Neural cell (in vitro differentiated cells): ENCODE measurements at regions not wholly inside any gene's neighbourhood (a gene's known extent, or its start where the extent isn't known, plus 50 kb on each side); places are given as distances from the start of the nearest gene placed in this dataset.

Experiments used
- H2AFZ ChIP-seq: fragments of 200-600, 300-800 bp; sonication (generic), shearing (Covaris generic); 2 replicates; pipeline ENCODE4 v1.6.0; 2014; ENCODE audit warnings: low read depth, mild to moderate bottlenecking, antibody characterized with exemption, low read length, moderate library complexity
- H3F3A ChIP-seq: fragments of 200-600 bp; shearing (Covaris generic); 2 replicates; pipeline ENCODE4 v1.6.1; 2016; ENCODE audit warnings: mild to moderate bottlenecking, moderate library complexity, mixed read lengths, antibody characterized with exemption, low read length; ENCODE audit not compliant: insufficient read depth, poor library complexity, severe bottlenecking
- H3K27ac ChIP-seq: fragments of 200-600, 300-800 bp; sonication (generic), shearing (Covaris generic); 2 replicates; pipeline ENCODE4 v1.5.1; 2014; ENCODE audit warnings: mild to moderate bottlenecking, low read length, moderate library complexity
- H3K27me3 ChIP-seq: fragments of 300-800, 200-600 bp; sonication (generic), shearing (Covaris generic); 2 replicates; pipeline ENCODE4 v1.6.0; 2014; ENCODE audit warnings: mild to moderate bottlenecking, low read depth, low read length, moderate library complexity; ENCODE audit not compliant: insufficient read depth
- H3K36me3 ChIP-seq: fragments of 300-800, 200-600 bp; sonication (generic), shearing (Covaris generic); 2 replicates; pipeline ENCODE4 v1.5.1; 2014; ENCODE audit warnings: mild to moderate bottlenecking, antibody characterized with exemption, low read length, moderate library complexity; ENCODE audit not compliant: insufficient read depth
- H3K4me2 ChIP-seq: fragments of 300-800, 200-600 bp; sonication (generic), shearing (Covaris generic); 2 replicates; pipeline ENCODE4 v1.6.0; 2014; ENCODE audit warnings: mild to moderate bottlenecking, low read length
- H3K4me3 ChIP-seq: fragments of 300-800, 200-600 bp; sonication (generic), shearing (Covaris generic); 2 replicates; pipeline ENCODE4 v1.5.1; 2014; ENCODE audit warnings: mild to moderate bottlenecking, low read length, moderate library complexity
- H3K79me2 ChIP-seq: fragments of 200-600 bp; shearing (Covaris generic); replicated peaks from 2 replicates; pipeline ENCODE4 v1.6.0; 2014; ENCODE audit warnings: mild to moderate bottlenecking, low read length, moderate library complexity; ENCODE audit not compliant: insufficient read depth
- H3K9ac ChIP-seq: fragments of 300-800, 200-600 bp; sonication (generic), shearing (Covaris generic); 2 replicates; pipeline ENCODE4 v1.6.1; 2016; ENCODE audit warnings: mild to moderate bottlenecking, low read length, mixed read lengths
- H3K9me2 ChIP-seq: fragments of 200-600 bp; shearing (Covaris generic); 2 replicates; pipeline ENCODE4 v1.6.1; 2016; ENCODE audit warnings: mild to moderate bottlenecking, low read length, mixed read lengths; ENCODE audit not compliant: insufficient read depth
- H3K9me3 ChIP-seq: fragments of 200-600, 300-800 bp; sonication (generic), shearing (Covaris generic); 2 replicates; pipeline ENCODE4 v1.6.1; 2016; ENCODE audit warnings: mild to moderate bottlenecking, mixed run types, low read length, moderate library complexity, mixed read lengths
- H4K20me1 ChIP-seq: fragments of 200-600 bp; shearing (Covaris generic); 2 replicates; pipeline ENCODE4 v1.6.1; 2016; ENCODE audit warnings: mild to moderate bottlenecking, mixed run types; ENCODE audit not compliant: insufficient read depth
- CTCF ChIP-seq: fragments of 450-650 bp; IDR thresholded peaks from 2 replicates; pipeline ENCODE4 v1.5.1; 2014; ENCODE audit warnings: antibody characterized with exemption, mild to moderate bottlenecking, moderate library complexity; ENCODE audit not compliant: poor library complexity, severe bottlenecking
- EP300 ChIP-seq: fragments of 450-650 bp; conservative IDR thresholded peaks from 2 replicates; pipeline ENCODE4 v1.6.1; 2014; ENCODE audit warnings: antibody characterized with exemption, mild to moderate bottlenecking, moderate library complexity; ENCODE audit not compliant: poor library complexity, severe bottlenecking
- EZH2 ChIP-seq: fragments of 200-600, 300-800 bp; shearing (Covaris generic), sonication (generic); IDR thresholded peaks from 2 replicates; pipeline ENCODE4 v1.6.1; 2014; ENCODE audit warnings: antibody characterized with exemption, low read length, borderline replicate concordance, mild to moderate bottlenecking; ENCODE audit not compliant: insufficient read depth, poor library complexity, severe bottlenecking
- MXI1 ChIP-seq: fragments of 450-650 bp; conservative IDR thresholded peaks from 2 replicates; pipeline ENCODE4 v1.6.1; 2014; ENCODE audit warnings: antibody characterized with exemption, mild to moderate bottlenecking; ENCODE audit not compliant: poor library complexity, severe bottlenecking
- POLR2AphosphoS5 ChIP-seq: IDR thresholded peaks from 2 replicates; pipeline ENCODE4 v1.6.1; 2012
- RAD21 ChIP-seq: fragments of 450-650 bp; conservative IDR thresholded peaks from 2 replicates; pipeline ENCODE4 v1.6.1; 2014; ENCODE audit warnings: antibody characterized with exemption, mild to moderate bottlenecking, moderate library complexity
- REST ChIP-seq: IDR thresholded peaks from 2 replicates; pipeline ENCODE4 v1.6.1; 2012; ENCODE audit warnings: borderline replicate concordance
- SMC3 ChIP-seq: fragments of 450-650 bp; conservative IDR thresholded peaks from 2 replicates; pipeline ENCODE4 v1.6.1; 2014; ENCODE audit warnings: antibody characterized with exemption, mild to moderate bottlenecking, moderate library complexity; ENCODE audit not compliant: poor library complexity
- TAF1 ChIP-seq: IDR thresholded peaks from 2 replicates; pipeline ENCODE4 v1.6.1; 2012; ENCODE audit warnings: low read depth

- H2AFZ ChIP-seq: no peak overlapping the region
- H3K27me3 ChIP-seq: no peaks in the 10 kb centered on the region
- TF ChIP-seq MXI1 (no peak), EP300 (no peak), REST (no peak), POLR2AphosphoS5 (no peak), CTCF (no peak), TAF1 (no peak), SMC3 (no peak), EZH2 (no peak), RAD21 (no peak)
- no peaks in the 10 kb centered on the region for H4K20me1 ChIP-seq
- no peaks in the 10 kb centered on the region for H3K9me3 ChIP-seq
- H3K9ac ChIP-seq: no peak overlapping the region
- no peaks in the 10 kb centered on the region for H3F3A ChIP-seq
- H3K9me2 ChIP-seq: no peaks in the 10 kb centered on the region
- H3K36me3 ChIP-seq: no peaks in the 10 kb centered on the region
- no peaks in the 10 kb centered on the region for H3K79me2 ChIP-seq
- H3K4me3 ChIP-seq: no peak overlapping the region
- no peak overlapping the region for H3K4me2 ChIP-seq
- H3K27ac ChIP-seq: no peak overlapping the region
Measured at GRCh38 chr2:189253836-189254235, 74.3 kb upstream of the COL5A2 start.

GRCh38 chr2:189254268-189254883 is 74.8 kb upstream of the COL5A2 start:
- no peak overlapping the region for H3K4me2 ChIP-seq
- H3K79me2 ChIP-seq: no peaks in the 10 kb centered on the region
- TF ChIP-seq EZH2 (no peak), TAF1 (no peak), REST (no peak), SMC3 (no peak), MXI1 (no peak), EP300 (no peak), RAD21 (no peak), POLR2AphosphoS5 (no peak), CTCF (no peak)
- H4K20me1 ChIP-seq: no peaks in the 10 kb centered on the region
- H3K9me3 ChIP-seq: no peaks in the 10 kb centered on the region
- H3K27me3 ChIP-seq: no peaks in the 10 kb centered on the region
- no peaks in the 10 kb centered on the region for H3K36me3 ChIP-seq
- H3F3A ChIP-seq: no peaks in the 10 kb centered on the region
- H3K27ac ChIP-seq: no peak overlapping the region
- H3K9ac ChIP-seq: no peak overlapping the region
- H2AFZ ChIP-seq: no peak overlapping the region
- no peaks in the 10 kb centered on the region for H3K9me2 ChIP-seq
- H3K4me3 ChIP-seq: no peak overlapping the region
